ENCODE measurements at regions not wholly inside any gene's neighbourhood (a gene's known extent, or its start where the extent isn't known, plus 50 kb on each side); places are given as distances from the start of the nearest gene placed in this dataset.
A peak's percentile ranks its signal among the peaks of the same experiment; 100 is the strongest.

GRCh38 chr3:132196113-132196512 lies 121.1 kb upstream of the ACP3 start:
- DNase-seq: no peak

- no peak for DNase-seq
Measured at GRCh38 chr3:132198516-132198915, 118.7 kb upstream of the ACP3 start.

GRCh38 chr3:132199451-132199850 lies 117.8 kb upstream of the ACP3 start:
- DNase-seq: no peak

- no peak for DNase-seq
Measured at GRCh38 chr3:132202586-132202985, 114.6 kb upstream of the ACP3 start.

GRCh38 chr3:132203889-132204596 lies 113.2 kb upstream of the ACP3 start:
- no peak for DNase-seq

GRCh38 chr3:132205609-132206008 lies 111.6 kb upstream of the ACP3 start:
- DNase-seq: no peak

GRCh38 chr3:132209855-132210254 lies 107.4 kb upstream of the ACP3 start:
- no peak for DNase-seq

- DNase-seq: peak; percentile 40
Measured at GRCh38 chr3:132210476-132211346, 106.5 kb upstream of the ACP3 start.

GRCh38 chr3:132211896-132212295 lies 105.3 kb upstream of the ACP3 start:
- no peak for DNase-seq

GRCh38 chr3:132218817-132219755 lies 98.1 kb upstream of the ACP3 start:
- no peak for DNase-seq

- DNase-seq: no peak
Measured at GRCh38 chr3:132220986-132221385, 96.2 kb upstream of the ACP3 start.

- no peak for DNase-seq
Measured at GRCh38 chr3:132222868-132223538, 94.2 kb upstream of the ACP3 start.

GRCh38 chr3:132225664-132226063 lies 91.5 kb upstream of the ACP3 start:
- no peak for DNase-seq

- DNase-seq: no peak
Measured at GRCh38 chr3:132228923-132229322, 88.3 kb upstream of the ACP3 start.

GRCh38 chr3:132229641-132230040 lies 87.6 kb upstream of the ACP3 start:
- DNase-seq: no peak

GRCh38 chr3:132230156-132231000 lies 86.8 kb upstream of the ACP3 start:
- DNase-seq: no peak

GRCh38 chr3:132231633-132232032 lies 85.6 kb upstream of the ACP3 start:
- DNase-seq: no peak

GRCh38 chr3:132232231-132232792 lies 84.9 kb upstream of the ACP3 start:
- no peak for DNase-seq

- no peak for DNase-seq
Measured at GRCh38 chr3:132236701-132237651, 80.2 kb upstream of the ACP3 start.

GRCh38 chr3:132237652-132238032 lies 79.6 kb upstream of the ACP3 start:
- DNase-seq: no peak

Data from activated CD4-positive, alpha-beta T cell treated with anti-CD3 and anti-CD28 coated beads for 48 hours (primary cell).